HCT116 (cell line): ENCODE measurements at regions not wholly inside any gene's neighbourhood (a gene's known extent, or its start where the extent isn't known, plus 50 kb on each side); places are given as distances from the start of the nearest gene placed in this dataset.

Experiments
- ATAC-seq: fragments of 200-7000 bp; cut with Tn5 transposase; 2 replicates; pipeline ENCODE4 v1.9.1; 2020; ENCODE audit warnings: mild to moderate bottlenecking, moderate library complexity
- BruUV-seq: library from RNA; stranded (reverse); fragments of 400-500 nt; replicated peaks from 2 replicates; lab custom pipeline; 2021; lab: Mats Ljungman, UMichigan
- CTCF ChIA-PET: fragments of 300-600 bp; sonication (Branson Sonifier 250); formaldehyde crosslinking; loops from one replicate; lab custom pipeline; 2021; ENCODE audit warnings: antibody characterized with exemption; lab: Charles Lee
- POLR2A ChIA-PET: fragments of 300-600, 350-600 bp; sonication (Branson Sonifier 250); formaldehyde crosslinking; loops from one replicate; lab custom pipeline; 2021; ENCODE audit warnings: antibody characterized with exemption; lab: Charles Lee
- RAD21 ChIA-PET, 2 experiments: fragments of 300-600 bp; sonication (Branson Sonifier 250); formaldehyde crosslinking; loops; one replicate each; lab custom pipeline; 2023; ENCODE audit warnings: low total read pairs in 2 of 2; ENCODE audit not compliant: uncharacterized antibody in 2 of 2, unreplicated experiment in 2 of 2, low non-redundant PET in 1 of 2; lab: Charles Lee
- DNase-seq: peaks from one replicate; pipeline ENCODE4 v3.0.0-alpha.2; 2010; ENCODE audit warnings: low read depth, low spot score
- H2AFZ ChIP-seq: fragments of 200-600 bp; shearing (Covaris generic), sonication (generic); 2 replicates; pipeline ENCODE4 v1.6.1; 2017; ENCODE audit warnings: low read depth, mixed run types, mixed read lengths, antibody characterized with exemption, low read length; ENCODE audit not compliant: poor library complexity, severe bottlenecking
- H3K27ac ChIP-seq: 2 replicates; pipeline ENCODE4 v1.5.1; 2012; ENCODE audit warnings: low read depth, low read length
- H3K27me3 ChIP-seq: fragments of 200-600 bp; sonication (generic); 2 replicates; pipeline ENCODE4 v1.6.1; 2016; ENCODE audit warnings: mixed run types, low read length, mixed read lengths; ENCODE audit not compliant: insufficient read depth
- H3K36me3 ChIP-seq, 2 experiments: fragments of 200-500 bp in 1 of 2; fragments of 200-600 bp in 1 of 2; sonication (Bioruptor generic) in 1 of 2; sonication (generic) in 1 of 2; 2 replicates each; pipeline versions ENCODE4 v1.5.1 to v1.6.1; 2014 to 2016; ENCODE audit warnings: low read length in 2 of 2, inconsistent platforms in 1 of 2, mixed read lengths in 1 of 2, mixed run types in 1 of 2; ENCODE audit not compliant: insufficient read depth in 2 of 2, control insufficient read depth in 1 of 2
- H3K4me1 ChIP-seq, 2 experiments: fragments of 200-600 bp in 1 of 2; sonication (generic) in 1 of 2; 2 replicates each; pipeline versions ENCODE4 v1.5.1 to v1.6.1; 2012 to 2017; ENCODE audit warnings: low read length in 2 of 2, inconsistent platforms in 1 of 2, mild to moderate bottlenecking in 1 of 2, mixed read lengths in 1 of 2, mixed run types in 1 of 2, moderate library complexity in 1 of 2; ENCODE audit not compliant: insufficient read depth in 2 of 2, control insufficient read depth in 1 of 2
- H3K4me2 ChIP-seq: fragments of 200-600 bp; sonication (generic); 2 replicates; pipeline ENCODE4 v1.6.1; 2017; ENCODE audit warnings: mixed run types, low read length, mixed read lengths
- H3K4me3 ChIP-seq, 2 experiments: fragments of 200-600 bp in 1 of 2; sonication (generic) in 1 of 2; replicated peaks in 1 of 2; 2 replicates each; pipeline ENCODE4 v1.5.1; 2011 to 2016; ENCODE audit warnings: low read length in 2 of 2, control low read depth in 1 of 2, low read depth in 1 of 2, mild to moderate bottlenecking in 1 of 2, mixed read lengths in 1 of 2, mixed run types in 1 of 2
- H3K79me2 ChIP-seq: fragments of 200-600 bp; sonication (generic); 2 replicates; pipeline ENCODE4 v1.6.1; 2017; ENCODE audit warnings: mild to moderate bottlenecking, mixed run types, low read length, moderate library complexity, mixed read lengths; ENCODE audit not compliant: insufficient read depth
- H3K9ac ChIP-seq: fragments of 200-600 bp; sonication (generic); 2 replicates; pipeline ENCODE4 v1.6.1; 2016; ENCODE audit warnings: low read length, mixed read lengths
- H3K9me2 ChIP-seq: fragments of 200-600 bp; sonication (generic), shearing (Covaris generic); 2 replicates; pipeline ENCODE4 v1.6.1; 2017; ENCODE audit warnings: mixed run types, mild to moderate bottlenecking, moderate library complexity; ENCODE audit not compliant: insufficient read depth
- H3K9me3 ChIP-seq, 2 experiments: fragments of 200-500 bp in 1 of 2; fragments of 200-600 bp in 1 of 2; sonication (Bioruptor generic) in 1 of 2; sonication (generic) in 1 of 2; 2 replicates each; pipeline ENCODE4 v1.6.1; 2014 to 2017; ENCODE audit warnings: low read length in 2 of 2, mixed read lengths in 2 of 2, inconsistent platforms in 1 of 2, low read depth in 1 of 2, mild to moderate bottlenecking in 1 of 2, mixed run types in 1 of 2, moderate library complexity in 1 of 2; ENCODE audit not compliant: control insufficient read depth in 1 of 2, insufficient read depth in 1 of 2
- H4K20me1 ChIP-seq: fragments of 200-600 bp; sonication (generic), shearing (Covaris generic); 2 replicates; pipeline ENCODE4 v1.6.1; 2017; ENCODE audit warnings: mixed run types, mild to moderate bottlenecking, moderate library complexity; ENCODE audit not compliant: insufficient read depth
- ATF3 ChIP-seq: IDR thresholded peaks from 2 replicates; pipeline ENCODE4 v1.6.1; 2012
- CBX3 ChIP-seq: IDR thresholded peaks from 2 replicates; pipeline ENCODE4 v1.6.1; 2012; ENCODE audit warnings: low read depth
- CTCF ChIP-seq, 3 experiments: fragments of 200-600 bp in 1 of 3; sonication (generic) in 1 of 3; IDR thresholded peaks in 2 of 3; conservative IDR thresholded peaks in 1 of 3; 2 replicates each; pipeline ENCODE4 v1.5.1; 2012 to 2017; ENCODE audit warnings: low read depth in 2 of 3, low read length in 2 of 3, antibody characterized with exemption in 1 of 3, borderline replicate concordance in 1 of 3, control low read depth in 1 of 3, mild to moderate bottlenecking in 1 of 3, mixed read lengths in 1 of 3, mixed run types in 1 of 3, moderate library complexity in 1 of 3; ENCODE audit not compliant: insufficient read depth in 1 of 3
- EGR1 ChIP-seq: IDR thresholded peaks from 2 replicates; pipeline ENCODE4 v1.6.1; 2012; ENCODE audit warnings: low read depth
- ELF1 ChIP-seq: IDR thresholded peaks from 2 replicates; pipeline ENCODE4 v1.6.1; 2012; ENCODE audit warnings: low read depth, borderline replicate concordance
- EZH2 ChIP-seq: fragments of 200-600 bp; sonication (generic); IDR thresholded peaks from 2 replicates; pipeline ENCODE4 v1.6.1; 2017; ENCODE audit warnings: antibody characterized with exemption, mixed run types
- FOSL1 ChIP-seq: IDR thresholded peaks from 2 replicates; pipeline ENCODE4 v1.6.1; 2012; ENCODE audit warnings: low read depth
- POLR2A ChIP-seq: IDR thresholded peaks from 2 replicates; pipeline ENCODE4 v1.7.0; 2011; ENCODE audit warnings: borderline replicate concordance; ENCODE audit not compliant: insufficient read depth, insufficient read length; ENCODE audit errors: extremely low read depth
- POLR2AphosphoS5 ChIP-seq: IDR thresholded peaks from 2 replicates; pipeline ENCODE4 v1.6.1; 2011; ENCODE audit warnings: mild to moderate bottlenecking, low read depth, low read length, moderate library complexity
- RAD21 ChIP-seq: IDR thresholded peaks from 2 replicates; pipeline ENCODE4 v1.6.1; 2012; ENCODE audit warnings: low read depth, mild to moderate bottlenecking
- REST ChIP-seq: IDR thresholded peaks from 2 replicates; pipeline ENCODE4 v1.6.1; 2012; ENCODE audit warnings: low read depth
- SIN3A ChIP-seq: IDR thresholded peaks from 2 replicates; pipeline ENCODE4 v1.6.1; 2012; ENCODE audit warnings: low read depth
- SP1 ChIP-seq: IDR thresholded peaks from 2 replicates; pipeline ENCODE4 v1.6.1; 2012; ENCODE audit warnings: low read depth
- TCF7L2 ChIP-seq: IDR thresholded peaks from 2 replicates; pipeline ENCODE4 v1.7.0; 2011; ENCODE audit warnings: borderline replicate concordance, inconsistent platforms; ENCODE audit not compliant: insufficient read depth, insufficient read length; ENCODE audit errors: extremely low read depth
- YY1 ChIP-seq: IDR thresholded peaks from 2 replicates; pipeline ENCODE4 v1.6.1; 2011; ENCODE audit warnings: low read length, low read depth, moderate library complexity, mild to moderate bottlenecking; ENCODE audit not compliant: insufficient replicate concordance; ENCODE audit errors: extremely low read depth
- ZBTB33 ChIP-seq: IDR thresholded peaks from 2 replicates; pipeline ENCODE4 v1.6.1; 2011; ENCODE audit warnings: mild to moderate bottlenecking, low read length, moderate library complexity; ENCODE audit not compliant: insufficient replicate concordance; ENCODE audit errors: extremely low read depth
- ZFX ChIP-seq: fragments of 450-650 bp; IDR thresholded peaks from 2 replicates; pipeline ENCODE4 v1.6.1; 2017
- ZNF274 ChIP-seq: fragments of 200-500 bp; sonication (Bioruptor generic); IDR thresholded peaks from 2 replicates; pipeline ENCODE4 v1.6.1; 2014; ENCODE audit warnings: mild to moderate bottlenecking, low read depth, low read length, inconsistent platforms
- intact Hi-C: fragments of 100-400 bp; cut with micrococcal nuclease; formaldehyde crosslinking; loops from 2 replicates; pipeline ENCODE4 v1.10.0; 2022

GRCh38 chr2:14126846-14127245, 505.7 kb upstream of the LRATD1 start:
- intact Hi-C loops, result no loop called here
- ChIA-PET RAD21 (no interaction called here), POLR2A (no interaction called here), CTCF (no interaction called here)
- Histone ChIP-seq H3K79me2 (no peaks in the 10 kb centered on the region), H3K9me2 (no peaks in the 10 kb centered on the region), H3K4me3 (no peak overlapping the region), H3K27ac (no peak overlapping the region), H3K9ac (no peak overlapping the region), H3K4me2 (no peak overlapping the region), H2AFZ (no peak overlapping the region), H3K36me3 (no peaks in the 10 kb centered on the region), H3K9me3 (peaks cover 8 to 9% of the 10 kb centered on the region in 2 experiments; a peak in 2 of 4 replicates), H4K20me1 (no peaks in the 10 kb centered on the region), H3K27me3 (no peaks in the 10 kb centered on the region), H3K4me1 (no peaks in the 10 kb centered on the region)
- no TSS peak for BruUV-seq
- DNase-seq, result no peak
- TF ChIP-seq RAD21, result no peak
- no peak for TF ChIP-seq POLR2AphosphoS5
- TF ChIP-seq ZFX, result no peak
- TF ChIP-seq EZH2, result no peak
- no peak for TF ChIP-seq EGR1
- no peak for TF ChIP-seq SIN3A
- TF ChIP-seq YY1, result no peak
- TF ChIP-seq POLR2A, result no peak
- TF ChIP-seq ELF1, result no peak
- TF ChIP-seq CBX3, result no peak
- no peak for TF ChIP-seq SP1
- TF ChIP-seq FOSL1, result no peak
- TF ChIP-seq ZBTB33, result no peak
- no peak for TF ChIP-seq ATF3
- TF ChIP-seq CTCF (IDR thresholded peaks at IDR 0.05 in 2 of 3, conservative IDR thresholded peaks at IDR 0.05 in 1 of 3; ENCODE audit: borderline replicate concordance in 1 of 3, insufficient read depth in 1 of 3, low read depth in 2 of 3, low read length in 2 of 3), result no peak
- TF ChIP-seq TCF7L2, result no peak
- TF ChIP-seq REST, result no peak
- TF ChIP-seq ZNF274, result no peak
- no peak for ATAC-seq
